ENCODE measurements at regions not wholly inside any gene's neighbourhood (a gene's known extent, or its start where the extent isn't known, plus 50 kb on each side); places are given as distances from the start of the nearest gene placed in this dataset.

GRCh38 chr1:198929111-198929604, 290.3 kb downstream of the PTPRC start:
- TF ChIP-seq YY1 (tag by site-specific recombination; IDR thresholded peaks at IDR 0.05) (no peak), ZNF37A (tag by site-specific recombination; IDR thresholded peaks at IDR 0.05) (no peak), PRDM4 (tag by site-specific recombination; IDR thresholded peaks at IDR 0.05) (no peak), CTCF (tag by site-specific recombination; IDR thresholded peaks at IDR 0.05) (no peak), ZNF521 (tag by site-specific recombination; IDR thresholded peaks at IDR 0.05) (no peak), ZNF596 (tag by site-specific recombination; IDR thresholded peaks at IDR 0.05) (no peak), ZNF837 (tag by site-specific recombination; IDR thresholded peaks at IDR 0.05) (no peak), ZNF785 (tag by site-specific recombination; IDR thresholded peaks at IDR 0.05) (no peak)
- TF ChIP-seq, protein P1, sequence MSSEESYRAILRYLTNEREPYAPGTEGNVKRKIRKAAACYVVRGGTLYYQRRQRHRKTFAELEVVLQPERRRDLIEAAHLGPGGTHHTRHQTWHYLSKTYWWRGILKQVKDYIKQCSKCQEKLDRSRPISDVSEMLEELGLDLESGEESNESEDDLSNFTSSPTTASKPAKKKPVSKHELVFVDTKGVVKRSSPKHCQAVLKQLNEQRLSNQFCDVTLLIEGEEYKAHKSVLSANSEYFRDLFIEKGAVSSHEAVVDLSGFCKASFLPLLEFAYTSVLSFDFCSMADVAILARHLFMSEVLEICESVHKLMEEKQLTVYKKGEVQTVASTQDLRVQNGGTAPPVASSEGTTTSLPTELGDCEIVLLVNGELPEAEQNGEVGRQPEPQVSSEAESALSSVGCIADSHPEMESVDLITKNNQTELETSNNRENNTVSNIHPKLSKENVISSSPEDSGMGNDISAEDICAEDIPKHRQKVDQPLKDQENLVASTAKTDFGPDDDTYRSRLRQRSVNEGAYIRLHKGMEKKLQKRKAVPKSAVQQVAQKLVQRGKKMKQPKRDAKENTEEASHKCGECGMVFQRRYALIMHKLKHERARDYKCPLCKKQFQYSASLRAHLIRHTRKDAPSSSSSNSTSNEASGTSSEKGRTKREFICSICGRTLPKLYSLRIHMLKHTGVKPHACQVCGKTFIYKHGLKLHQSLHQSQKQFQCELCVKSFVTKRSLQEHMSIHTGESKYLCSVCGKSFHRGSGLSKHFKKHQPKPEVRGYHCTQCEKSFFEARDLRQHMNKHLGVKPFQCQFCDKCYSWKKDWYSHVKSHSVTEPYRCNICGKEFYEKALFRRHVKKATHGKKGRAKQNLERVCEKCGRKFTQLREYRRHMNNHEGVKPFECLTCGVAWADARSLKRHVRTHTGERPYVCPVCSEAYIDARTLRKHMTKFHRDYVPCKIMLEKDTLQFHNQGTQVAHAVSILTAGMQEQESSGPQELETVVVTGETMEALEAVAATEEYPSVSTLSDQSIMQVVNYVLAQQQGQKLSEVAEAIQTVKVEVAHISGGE (tag by site-specific recombination; conservative IDR thresholded peaks at IDR 0.05; ENCODE audit: low read depth) = no peak

All from HEK293 (cell line).